ENCODE measurements at regions not wholly inside any gene's neighbourhood (a gene's known extent, or its start where the extent isn't known, plus 50 kb on each side); places are given as distances from the start of the nearest gene placed in this dataset.

DNA sequence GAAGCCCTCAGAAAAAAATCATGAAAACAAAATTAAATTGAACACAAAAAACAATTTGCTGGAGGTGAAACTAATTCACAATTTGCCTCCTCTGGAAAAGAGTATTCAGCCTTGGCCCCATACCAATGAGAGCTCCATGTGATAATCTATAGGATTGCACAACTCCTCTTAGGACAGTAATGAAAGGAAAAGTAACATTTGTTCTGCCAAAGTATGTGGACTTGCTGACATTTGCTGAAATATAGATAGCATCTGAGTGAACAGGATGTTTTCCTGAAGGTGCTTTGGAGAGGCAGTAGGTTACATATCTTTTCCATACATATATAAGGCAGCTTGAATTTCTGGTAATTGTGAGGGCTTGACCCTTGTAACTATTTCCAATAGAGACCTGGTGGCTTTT lies 122.8 kb downstream of the OR4C45 start:
- H3K9me2 ChIP-seq (replicated peaks; ENCODE audit: insufficient read depth, low read length), result no peaks in the 10 kb centered on the region
- no peaks in the 10 kb centered on the region for H3K36me3 ChIP-seq (replicated peaks; ENCODE audit: insufficient read depth, low read length)
- no peaks in the 10 kb centered on the region for H3K79me2 ChIP-seq (ENCODE audit: low read length)
- H3K9me3 ChIP-seq (replicated peaks; ENCODE audit: insufficient read depth, low read length), result no peaks in the 10 kb centered on the region
- no peak for DNase-seq
- no peak overlapping the region for H3K27ac ChIP-seq (ENCODE audit: low read length)
- no peak overlapping the region for H3K9ac ChIP-seq (ENCODE audit: low read length)
- H2AFZ ChIP-seq (ENCODE audit: low read length), result no peak overlapping the region
- no peaks in the 10 kb centered on the region for H3F3A ChIP-seq (ENCODE audit: insufficient read depth, low read length)
- no peaks in the 10 kb centered on the region for H3K27me3 ChIP-seq (replicated peaks; ENCODE audit: insufficient read depth, low read length)
- TF ChIP-seq, protein P1, sequence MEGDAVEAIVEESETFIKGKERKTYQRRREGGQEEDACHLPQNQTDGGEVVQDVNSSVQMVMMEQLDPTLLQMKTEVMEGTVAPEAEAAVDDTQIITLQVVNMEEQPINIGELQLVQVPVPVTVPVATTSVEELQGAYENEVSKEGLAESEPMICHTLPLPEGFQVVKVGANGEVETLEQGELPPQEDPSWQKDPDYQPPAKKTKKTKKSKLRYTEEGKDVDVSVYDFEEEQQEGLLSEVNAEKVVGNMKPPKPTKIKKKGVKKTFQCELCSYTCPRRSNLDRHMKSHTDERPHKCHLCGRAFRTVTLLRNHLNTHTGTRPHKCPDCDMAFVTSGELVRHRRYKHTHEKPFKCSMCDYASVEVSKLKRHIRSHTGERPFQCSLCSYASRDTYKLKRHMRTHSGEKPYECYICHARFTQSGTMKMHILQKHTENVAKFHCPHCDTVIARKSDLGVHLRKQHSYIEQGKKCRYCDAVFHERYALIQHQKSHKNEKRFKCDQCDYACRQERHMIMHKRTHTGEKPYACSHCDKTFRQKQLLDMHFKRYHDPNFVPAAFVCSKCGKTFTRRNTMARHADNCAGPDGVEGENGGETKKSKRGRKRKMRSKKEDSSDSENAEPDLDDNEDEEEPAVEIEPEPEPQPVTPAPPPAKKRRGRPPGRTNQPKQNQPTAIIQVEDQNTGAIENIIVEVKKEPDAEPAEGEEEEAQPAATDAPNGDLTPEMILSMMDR (IDR thresholded peaks at IDR 0.05; ENCODE audit: low read length), result no peak
- no peak for TF ChIP-seq EZH2 (optimal IDR thresholded peaks at IDR 0.05; ENCODE audit: low read depth, low read length)
- no peak for TF ChIP-seq EZH2phosphoT487 (IDR thresholded peaks at IDR 0.05; ENCODE audit: low read length)
- H3K4me1 ChIP-seq (ENCODE audit: low read length), result no peaks in the 10 kb centered on the region
- H4K20me1 ChIP-seq (ENCODE audit: insufficient read depth, low read length), result no peaks in the 10 kb centered on the region
- no peak overlapping the region for H3K4me2 ChIP-seq (ENCODE audit: low read depth, low read length)
- H3K4me3 ChIP-seq (ENCODE audit: low read length), result no peak overlapping the region

DNA sequence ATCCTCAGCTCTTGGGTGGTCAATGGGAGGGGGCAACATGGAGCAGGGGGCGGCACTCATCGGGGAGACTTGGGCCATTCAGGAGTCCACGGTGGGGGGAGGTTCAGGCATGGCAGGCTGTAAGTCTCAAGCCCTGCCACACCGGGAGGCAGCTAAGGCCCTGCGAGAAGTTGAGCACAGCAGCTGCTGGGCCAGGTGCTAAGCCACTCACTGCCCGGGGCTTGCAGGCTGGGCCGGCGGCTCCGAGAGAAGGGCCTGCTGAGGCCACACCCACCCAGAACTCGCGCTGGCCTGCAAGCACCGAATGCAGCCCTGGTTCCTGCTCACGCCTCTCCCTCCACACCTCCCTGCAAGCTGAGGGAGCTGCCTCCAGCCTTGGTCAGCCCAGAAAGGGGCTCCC lies 131.4 kb downstream of the OR4C45 start:
- no peaks in the 10 kb centered on the region for H3K79me2 ChIP-seq (ENCODE audit: low read length)
- no peaks in the 10 kb centered on the region for H3K9me3 ChIP-seq (replicated peaks; ENCODE audit: insufficient read depth, low read length)
- no peak overlapping the region for H3K27ac ChIP-seq (ENCODE audit: low read length)
- H3K36me3 ChIP-seq (replicated peaks; ENCODE audit: insufficient read depth, low read length), result no peaks in the 10 kb centered on the region
- no peaks in the 10 kb centered on the region for H4K20me1 ChIP-seq (ENCODE audit: insufficient read depth, low read length)
- H3K9ac ChIP-seq (ENCODE audit: low read length), result no peak overlapping the region
- H3K9me2 ChIP-seq (replicated peaks; ENCODE audit: insufficient read depth, low read length), result no peaks in the 10 kb centered on the region
- no peaks in the 10 kb centered on the region for H3K27me3 ChIP-seq (replicated peaks; ENCODE audit: insufficient read depth, low read length)
- no peaks in the 10 kb centered on the region for H3K4me1 ChIP-seq (ENCODE audit: low read length)
- H3F3A ChIP-seq (ENCODE audit: insufficient read depth, low read length), result no peaks in the 10 kb centered on the region
- no peak for DNase-seq
- no peak overlapping the region for H2AFZ ChIP-seq (ENCODE audit: low read length)
- H3K4me2 ChIP-seq (ENCODE audit: low read depth, low read length), result no peak overlapping the region
- no peak overlapping the region for H3K4me3 ChIP-seq (ENCODE audit: low read length)
- no peak for TF ChIP-seq EZH2phosphoT487 (IDR thresholded peaks at IDR 0.05; ENCODE audit: low read length)

DNA sequence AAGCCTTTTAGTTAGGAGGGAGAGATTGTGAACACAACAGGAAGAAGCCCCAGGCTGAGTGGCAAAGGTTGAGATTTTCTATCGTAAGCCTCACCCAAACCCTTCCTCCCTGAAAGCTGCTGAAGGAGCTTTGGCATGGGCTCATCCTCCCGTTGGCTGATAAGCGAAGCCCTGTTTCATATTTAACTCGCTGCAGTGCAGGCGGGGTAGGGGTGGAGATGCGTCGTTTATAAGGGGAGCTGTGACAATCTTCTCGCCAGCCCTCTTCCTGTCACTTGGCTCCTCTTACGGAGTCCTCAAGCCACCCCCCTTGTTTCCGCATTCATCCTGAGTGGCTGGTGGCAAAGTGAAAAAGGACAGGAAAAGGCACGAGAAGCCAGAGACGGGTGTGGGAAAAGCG lies 137.0 kb downstream of the OR4C45 start:
- H3K4me2 ChIP-seq (ENCODE audit: low read depth, low read length), result peak overlapping the region; percentile 41; the same call in 1 of the 2 replicates
- TF ChIP-seq EZH2 (optimal IDR thresholded peaks at IDR 0.05; ENCODE audit: low read depth, low read length), result no peak
- no peak for TF ChIP-seq EZH2phosphoT487 (IDR thresholded peaks at IDR 0.05; ENCODE audit: low read length)
- TF ChIP-seq, protein P1 (IDR thresholded peaks at IDR 0.05; ENCODE audit: low read length), result no peak
- 0 out of 2 replicates have a peak overlapping the region, but pooled peaks have one; percentile 38 for H2AFZ ChIP-seq (ENCODE audit: low read length)
- no peaks in the 10 kb centered on the region for H4K20me1 ChIP-seq (ENCODE audit: insufficient read depth, low read length)
- H3K36me3 ChIP-seq (replicated peaks; ENCODE audit: insufficient read depth, low read length), result no peaks in the 10 kb centered on the region
- H3K27me3 ChIP-seq (replicated peaks; ENCODE audit: insufficient read depth, low read length), result no peaks in the 10 kb centered on the region
- no peak overlapping the region for H3K9ac ChIP-seq (ENCODE audit: low read length)
- H3K9me2 ChIP-seq (replicated peaks; ENCODE audit: insufficient read depth, low read length), result no peaks in the 10 kb centered on the region
- H3F3A ChIP-seq (ENCODE audit: insufficient read depth, low read length), result no peaks in the 10 kb centered on the region
- H3K79me2 ChIP-seq (ENCODE audit: low read length), result no peaks in the 10 kb centered on the region
- peak overlapping the region; percentile 17; the same call in 1 of the 2 replicates for H3K4me3 ChIP-seq (ENCODE audit: low read length)
- peak; percentile 44 for DNase-seq
- H3K27ac ChIP-seq (ENCODE audit: low read length), result no peak overlapping the region
- no peaks in the 10 kb centered on the region for H3K9me3 ChIP-seq (replicated peaks; ENCODE audit: insufficient read depth, low read length)
- no peaks in the 10 kb centered on the region for H3K4me1 ChIP-seq (ENCODE audit: low read length)

DNA sequence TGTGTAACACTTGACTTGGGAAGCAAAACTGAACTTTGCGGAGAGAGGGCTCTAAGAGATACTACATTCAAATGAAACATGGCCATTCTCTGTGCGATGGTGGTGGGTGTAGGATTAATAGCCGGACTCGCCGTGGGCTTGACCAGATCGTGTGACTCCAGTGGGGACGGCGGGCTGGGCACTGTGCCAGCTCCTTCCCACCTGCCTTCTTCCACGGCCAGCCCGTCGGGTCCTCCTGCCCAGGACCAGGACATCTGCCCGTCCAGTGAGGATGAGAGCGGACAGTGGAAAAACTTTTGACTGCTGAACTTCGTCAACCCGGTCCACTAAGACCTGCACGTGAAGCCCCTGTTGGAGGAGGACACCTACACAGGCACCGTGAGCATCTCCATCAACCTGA lies 137.4 kb downstream of the OR4C45 start:
- H3K9me2 ChIP-seq (replicated peaks; ENCODE audit: insufficient read depth, low read length), result no peaks in the 10 kb centered on the region
- no peaks in the 10 kb centered on the region for H3F3A ChIP-seq (ENCODE audit: insufficient read depth, low read length)
- no peaks in the 10 kb centered on the region for H3K4me1 ChIP-seq (ENCODE audit: low read length)
- TF ChIP-seq, protein P1 (IDR thresholded peaks at IDR 0.05; ENCODE audit: low read length), result no peak
- TF ChIP-seq EZH2phosphoT487 (IDR thresholded peaks at IDR 0.05; ENCODE audit: low read length), result no peak
- TF ChIP-seq EZH2 (optimal IDR thresholded peaks at IDR 0.05; ENCODE audit: low read depth, low read length), result no peak
- H4K20me1 ChIP-seq (ENCODE audit: insufficient read depth, low read length), result no peaks in the 10 kb centered on the region
- no peak overlapping the region for H3K27ac ChIP-seq (ENCODE audit: low read length)
- H3K9ac ChIP-seq (ENCODE audit: low read length), result no peak overlapping the region
- H3K4me3 ChIP-seq (ENCODE audit: low read length), result peak overlapping the region; percentile 17; the same call in 1 of the 2 replicates
- no peak overlapping the region for H2AFZ ChIP-seq (ENCODE audit: low read length)
- H3K9me3 ChIP-seq (replicated peaks; ENCODE audit: insufficient read depth, low read length), result no peaks in the 10 kb centered on the region
- no peaks in the 10 kb centered on the region for H3K36me3 ChIP-seq (replicated peaks; ENCODE audit: insufficient read depth, low read length)
- no peak overlapping the region for H3K4me2 ChIP-seq (ENCODE audit: low read depth, low read length)
- no peaks in the 10 kb centered on the region for H3K79me2 ChIP-seq (ENCODE audit: low read length)
- H3K27me3 ChIP-seq (replicated peaks; ENCODE audit: insufficient read depth, low read length), result no peaks in the 10 kb centered on the region
- no peak for DNase-seq

Data from MM.1S (cell line).